ENCODE measurements at regions not wholly inside any gene's neighbourhood (a gene's known extent, or its start where the extent isn't known, plus 50 kb on each side); places are given as distances from the start of the nearest gene placed in this dataset.

- no peak for TF ChIP-seq CTCF (IDR thresholded peaks at IDR 0.05; ENCODE audit: borderline replicate concordance, insufficient read depth, low read depth, low read length)
- no peak overlapping the region for H3K4me3 ChIP-seq (ENCODE audit: low read depth, low read length)
These were observed 54.3 kb upstream of the ARX start for GRCh38 chrX:25070038-25070437.

DNA sequence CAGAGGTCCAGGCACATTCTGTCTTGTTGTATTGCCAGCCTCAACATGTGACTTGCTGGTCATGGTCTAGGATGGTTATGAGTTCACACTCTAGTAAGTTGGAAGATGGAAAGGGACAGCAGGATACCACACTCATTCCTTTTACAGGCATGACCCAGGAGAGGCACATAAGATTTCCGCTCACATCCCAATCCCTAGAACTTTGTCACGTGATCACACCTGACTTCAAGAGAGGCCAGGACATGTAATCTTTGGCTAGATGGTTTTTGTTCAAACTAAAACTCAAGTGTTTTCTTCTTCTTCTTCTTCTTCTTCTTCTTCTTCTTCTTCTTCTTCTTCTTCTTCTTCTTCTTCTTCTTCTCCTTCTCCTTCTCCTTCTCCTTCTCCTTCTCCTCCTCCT lies 53.4 kb upstream of the ARX start:
- H3K4me3 ChIP-seq (ENCODE audit: low read depth, low read length): no peak overlapping the region
- TF ChIP-seq CTCF (IDR thresholded peaks at IDR 0.05; ENCODE audit: borderline replicate concordance, insufficient read depth, low read depth, low read length): no peak

- H3K4me3 ChIP-seq (ENCODE audit: low read depth, low read length): no peak overlapping the region
- TF ChIP-seq CTCF (IDR thresholded peaks at IDR 0.05; ENCODE audit: borderline replicate concordance, insufficient read depth, low read depth, low read length): no peak
These were observed 52.6 kb upstream of the ARX start for GRCh38 chrX:25068340-25068739.

DNA sequence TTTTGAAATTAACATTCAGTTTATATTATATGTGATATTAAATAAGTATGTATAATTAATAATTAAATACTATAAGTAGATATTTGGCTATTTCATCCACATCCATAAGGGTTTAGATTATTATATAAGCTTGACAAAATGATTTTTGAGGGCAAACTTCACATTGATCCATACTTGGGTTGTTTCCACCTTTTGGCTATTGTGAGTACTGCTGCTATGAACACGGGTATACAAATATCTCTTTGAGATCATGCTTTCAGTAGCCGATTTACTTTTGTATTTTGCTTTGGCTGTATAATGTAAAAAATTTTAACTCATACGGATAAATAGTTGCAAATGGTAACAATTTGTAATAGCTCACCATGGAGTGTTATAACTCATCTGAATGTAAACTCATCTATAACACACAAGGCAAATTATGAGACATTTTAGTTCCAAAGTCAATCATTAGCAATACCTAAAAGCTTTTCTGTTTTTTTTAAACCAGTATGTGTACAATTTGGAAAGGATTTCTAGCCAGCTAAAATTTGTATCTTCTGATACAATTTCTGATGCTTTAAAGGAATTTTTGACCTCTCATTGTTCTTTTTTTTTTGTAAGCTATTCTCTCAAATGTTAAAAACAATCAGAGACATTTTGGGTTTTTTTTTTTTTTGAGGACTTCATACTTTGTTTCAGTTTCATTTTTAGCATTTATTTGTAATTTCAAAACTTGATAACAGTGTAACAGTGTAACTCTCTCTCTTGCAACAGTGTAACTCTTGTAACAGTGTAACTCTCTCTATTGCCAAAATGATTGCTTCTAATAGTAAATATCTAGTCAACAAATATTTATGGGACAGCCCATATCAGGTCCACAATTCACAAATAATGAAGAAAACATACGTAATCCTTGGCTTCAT lies 51.8 kb upstream of the ARX start:
- no peak overlapping the region for H3K4me3 ChIP-seq (ENCODE audit: low read depth, low read length)
- no peak for TF ChIP-seq CTCF (IDR thresholded peaks at IDR 0.05; ENCODE audit: borderline replicate concordance, insufficient read depth, low read depth, low read length)

GRCh38 chrX:25066131-25066530 lies 50.4 kb upstream of the ARX start:
- H3K4me3 ChIP-seq (ENCODE audit: low read depth, low read length): no peak overlapping the region
- no peak for TF ChIP-seq CTCF (IDR thresholded peaks at IDR 0.05; ENCODE audit: borderline replicate concordance, insufficient read depth, low read depth, low read length)

Measured in GM12875 (cell line).